Pons (tissue), 1 donor: ENCODE measurements at regions not wholly inside any gene's neighbourhood (a gene's known extent, or its start where the extent isn't known, plus 50 kb on each side); places are given as distances from the start of the nearest gene placed in this dataset.

Experiments used
- DNase-seq: peaks from one replicate; pipeline ENCODE4 v3.0.0-alpha.2; 2016; ENCODE audit warnings: low spot score

GRCh38 chr10:91335147-91335546, 75.0 kb upstream of the HECTD2 start:
- no peak for DNase-seq

GRCh38 chr10:91339729-91340128, 70.4 kb upstream of the HECTD2 start:
- DNase-seq = no peak

- peak; percentile 31 for DNase-seq
These were observed 69.4 kb upstream of the HECTD2 start for GRCh38 chr10:91340613-91341362.

- DNase-seq = no peak
These were observed 68.5 kb upstream of the HECTD2 start for GRCh38 chr10:91341686-91342085.

- no peak for DNase-seq
These were observed 67.1 kb upstream of the HECTD2 start for GRCh38 chr10:91343010-91343409.

- no peak for DNase-seq
These were observed 65.9 kb upstream of the HECTD2 start for GRCh38 chr10:91344117-91344856.

- no peak for DNase-seq
These were observed 64.4 kb upstream of the HECTD2 start for GRCh38 chr10:91345716-91346115.

GRCh38 chr10:91347529-91347928, 62.6 kb upstream of the HECTD2 start:
- DNase-seq = no peak

- DNase-seq = no peak
These were observed 60.8 kb upstream of the HECTD2 start for GRCh38 chr10:91349381-91349780.

- no peak for DNase-seq
These were observed 59.5 kb upstream of the HECTD2 start for GRCh38 chr10:91350651-91351081.

- DNase-seq = no peak
These were observed 57.4 kb upstream of the HECTD2 start for GRCh38 chr10:91352760-91353159.

GRCh38 chr10:91354166-91355075, 55.7 kb upstream of the HECTD2 start:
- no peak for DNase-seq

- DNase-seq = no peak
These were observed 54.1 kb upstream of the HECTD2 start for GRCh38 chr10:91355998-91356397.

GRCh38 chr10:91357497-91357896, 52.6 kb upstream of the HECTD2 start:
- DNase-seq = no peak
